ENCODE measurements at regions not wholly inside any gene's neighbourhood (a gene's known extent, or its start where the extent isn't known, plus 50 kb on each side); places are given as distances from the start of the nearest gene placed in this dataset.

DNA sequence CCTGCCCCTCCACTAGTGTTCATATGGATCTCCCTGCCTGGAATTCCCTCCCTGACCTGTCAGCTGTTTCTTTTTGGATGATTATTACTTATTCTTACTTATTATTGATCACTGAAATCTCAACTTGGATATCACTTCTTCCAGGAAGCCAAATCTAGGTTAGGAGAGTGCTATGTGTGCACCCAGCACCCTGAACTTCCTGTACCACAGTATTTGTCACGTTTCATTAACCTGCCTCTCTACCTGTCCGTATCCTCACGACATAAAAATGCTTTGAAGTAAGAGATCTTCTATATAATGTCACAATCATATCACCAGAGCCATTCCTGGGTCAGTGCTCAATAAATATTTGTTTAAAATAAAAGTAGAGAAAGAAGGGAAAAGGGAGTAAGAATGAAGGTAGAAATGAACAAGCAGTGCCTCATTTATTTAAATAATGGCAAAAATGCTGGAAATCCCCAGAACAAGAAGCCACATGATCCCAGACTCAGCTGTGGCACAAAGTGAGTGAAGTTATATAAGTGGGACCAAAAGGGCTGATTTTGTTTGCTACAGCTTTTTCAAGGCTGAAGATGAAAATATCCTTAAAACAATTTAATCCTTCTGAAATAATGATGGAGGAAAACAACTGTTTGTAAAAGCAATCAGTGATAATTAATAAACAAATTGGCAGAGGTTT is 88.0 kb upstream of the MANEA start:
- Histone ChIP-seq H3K27me3 (ENCODE audit: low read depth) (no peaks in the 10 kb centered on the region), H3K27ac (no peak overlapping the region), H3K9me3 (no peaks in the 10 kb centered on the region), H3K4me3 (no peak overlapping the region), H3K4me1 (no peaks in the 10 kb centered on the region), H3K36me3 (no peaks in the 10 kb centered on the region)
- ATAC-seq (no peak), DNase-seq (no peak)
- intact Hi-C loops (cut with DNase I), result no loop called here
- TF ChIP-seq CTCF (IDR thresholded peaks at IDR 0.05), result no peak

DNA sequence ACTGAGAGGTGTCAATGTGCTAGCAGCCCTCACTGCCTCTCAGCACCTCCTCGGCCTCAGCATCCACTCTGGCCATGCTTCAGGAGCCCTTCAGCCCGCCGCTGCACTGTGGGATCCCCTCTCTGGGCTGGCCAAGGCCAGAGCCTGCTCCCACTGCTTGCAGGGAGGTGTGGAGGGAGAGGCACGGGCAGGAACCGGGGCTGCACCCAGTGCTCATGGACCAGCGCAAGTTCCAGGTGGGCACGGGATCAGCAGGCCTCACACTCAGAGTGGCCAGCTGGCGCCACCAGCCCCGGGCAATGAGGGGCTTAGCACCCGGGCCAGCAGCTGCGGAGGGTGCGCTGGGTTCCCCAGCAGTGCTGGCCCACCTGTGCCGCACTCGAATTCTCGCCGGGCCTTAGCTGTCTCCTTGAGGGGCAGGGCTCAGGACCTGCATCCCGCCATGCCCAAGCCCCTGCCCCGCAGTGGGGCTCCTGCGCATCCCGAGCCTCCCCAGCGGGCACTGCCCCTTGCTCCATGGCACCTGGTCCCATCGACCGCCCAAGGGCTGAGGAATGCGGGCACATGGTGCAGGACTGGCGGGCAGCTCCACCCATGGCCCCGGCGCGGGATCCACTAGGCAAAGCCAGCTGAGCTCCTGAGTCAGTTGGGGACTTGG is 80.4 kb upstream of the MANEA start:
- Histone ChIP-seq H3K27me3 (ENCODE audit: low read depth) (no peaks in the 10 kb centered on the region), H3K27ac (no peak overlapping the region), H3K4me1 (no peaks in the 10 kb centered on the region), H3K9me3 (no peaks in the 10 kb centered on the region), H3K36me3 (no peaks in the 10 kb centered on the region), H3K4me3 (no peak overlapping the region)
- intact Hi-C loops (cut with DNase I), result no loop called here
- TF ChIP-seq CTCF (IDR thresholded peaks at IDR 0.05), result no peak
- ATAC-seq, result no peak
- DNase-seq, result no peak

DNA sequence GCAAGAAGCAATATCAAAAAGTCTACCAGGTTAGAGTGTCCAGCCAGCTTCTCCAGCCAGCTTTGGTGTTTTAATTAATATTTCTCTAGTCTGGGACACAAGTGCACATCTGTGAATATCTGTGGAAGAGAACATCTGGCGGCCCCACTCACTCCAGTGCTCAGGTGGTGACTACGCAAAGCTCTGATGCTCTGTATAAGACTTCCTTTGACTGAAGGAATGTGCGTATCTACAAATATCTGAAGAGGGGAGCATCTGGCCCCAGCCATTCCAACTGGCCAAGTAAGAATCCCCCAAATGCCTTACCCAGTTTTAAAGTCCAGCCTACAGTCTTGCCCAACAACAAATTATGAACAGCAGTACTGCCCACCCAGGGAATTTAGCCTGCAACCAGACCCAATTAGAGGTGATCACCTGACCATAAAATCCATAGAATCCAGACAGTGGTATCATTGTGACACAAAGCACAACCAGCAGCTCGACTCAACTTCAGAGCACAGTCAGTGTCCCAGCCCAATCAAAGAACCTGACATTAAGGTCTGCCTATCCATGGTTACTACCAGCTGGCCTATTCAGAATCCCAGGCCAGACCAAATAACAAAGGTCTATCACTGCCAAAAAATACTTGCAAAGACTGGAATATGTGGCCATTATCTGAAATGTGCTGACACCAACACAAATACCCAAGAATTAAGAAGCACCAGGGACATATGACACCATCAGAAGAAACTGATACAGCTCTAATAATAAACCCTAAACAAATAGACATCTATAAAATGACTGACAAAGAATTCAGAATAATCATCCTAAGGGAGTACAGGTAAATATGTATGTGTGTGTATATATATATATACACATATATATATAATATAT is 76.1 kb upstream of the MANEA start:
- H3K4me1 ChIP-seq, result no peaks in the 10 kb centered on the region
- ATAC-seq (no peak), DNase-seq (no peak)
- H3K4me3 ChIP-seq, result no peak overlapping the region
- no peak overlapping the region for H3K27ac ChIP-seq
- H3K9me3 ChIP-seq, result peaks cover 11% of the 10 kb centered on the region
- no peaks in the 10 kb centered on the region for H3K36me3 ChIP-seq
- H3K27me3 ChIP-seq (ENCODE audit: low read depth), result no peaks in the 10 kb centered on the region
- TF ChIP-seq CTCF (IDR thresholded peaks at IDR 0.05), result no peak
- intact Hi-C loops (cut with DNase I), result no loop called here

GRCh38 chr6:95503568-95503967 is 73.8 kb upstream of the MANEA start:
- H3K4me3 ChIP-seq, result no peak overlapping the region
- intact Hi-C loops (cut with DNase I), result no loop called here
- no peaks in the 10 kb centered on the region for H3K4me1 ChIP-seq
- ATAC-seq, result no peak
- no peak for TF ChIP-seq CTCF (IDR thresholded peaks at IDR 0.05)
- H3K27ac ChIP-seq, result no peak overlapping the region
- DNase-seq, result no peak
- H3K9me3 ChIP-seq, result peaks cover 11% of the 10 kb centered on the region
- no peaks in the 10 kb centered on the region for H3K36me3 ChIP-seq
- H3K27me3 ChIP-seq (ENCODE audit: low read depth), result no peaks in the 10 kb centered on the region

- Histone ChIP-seq H3K27ac (no peak overlapping the region), H3K27me3 (ENCODE audit: low read depth) (no peaks in the 10 kb centered on the region)
- ATAC-seq, result no peak
Measured at GRCh38 chr6:95511404-95511803, 65.9 kb upstream of the MANEA start.

More at GRCh38 chr6:95511404-95511803, 65.9 kb upstream of the MANEA start:
- Histone ChIP-seq H3K36me3 (no peaks in the 10 kb centered on the region), H3K9me3 (no peaks in the 10 kb centered on the region), H3K4me3 (no peak overlapping the region), H3K4me1 (no peaks in the 10 kb centered on the region)
- intact Hi-C loops (cut with DNase I), result no loop called here
- TF ChIP-seq CTCF (IDR thresholded peaks at IDR 0.05), result no peak
- no peak for DNase-seq
